HepG2 (cell line): ENCODE measurements at regions not wholly inside any gene's neighbourhood (a gene's known extent, or its start where the extent isn't known, plus 50 kb on each side); places are given as distances from the start of the nearest gene placed in this dataset.

Experiments used
- CENPX ChIP-seq: sonication (generic); formaldehyde crosslinking; IDR thresholded peaks from 2 replicates; pipeline ENCODE4 v1.9.0; 2021; ENCODE audit warnings: mild to moderate bottlenecking, missing genetic modification reagents, moderate library complexity
- CHD4 ChIP-seq: fragments of 200-600 bp; sonication (generic); IDR thresholded peaks from 2 replicates; pipeline ENCODE4 v1.7.0; 2017; ENCODE audit warnings: mild to moderate bottlenecking, low read length, borderline replicate concordance
- ELF4 ChIP-seq: sonication (generic); formaldehyde crosslinking; IDR thresholded peaks from 2 replicates; pipeline ENCODE4 v1.5.0; 2020; ENCODE audit warnings: missing genetic modification reagents, mild to moderate bottlenecking, moderate library complexity, borderline replicate concordance
- MAFK ChIP-seq, 2 experiments: IDR thresholded peaks in 1 of 2; conservative IDR thresholded peaks in 1 of 2; 2 replicates each; pipeline ENCODE4 v1.6.1; 2011; ENCODE audit warnings: improper control_type of control experiment in 2 of 2, low read length in 2 of 2
- MTF1 ChIP-seq: sonication (generic); formaldehyde crosslinking; IDR thresholded peaks from 2 replicates; pipeline ENCODE4 v1.5.0; 2020; ENCODE audit warnings: missing genetic modification reagents
- NFYC ChIP-seq: IDR thresholded peaks from 2 replicates; pipeline ENCODE4 v1.6.1; 2016; ENCODE audit warnings: missing genetic modification reagents, missing compliant biosample characterization
- REST ChIP-seq, 2 experiments: IDR thresholded peaks; 2 replicates each; pipeline ENCODE4 v1.6.1; 2011 to 2012; ENCODE audit warnings: low read length in 2 of 2, borderline replicate concordance in 1 of 2, low read depth in 1 of 2, mild to moderate bottlenecking in 1 of 2, moderate library complexity in 1 of 2
- SP140L ChIP-seq: sonication (generic); formaldehyde crosslinking; IDR thresholded peaks from 2 replicates; pipeline ENCODE4 v1.4.0; 2020; ENCODE audit warnings: missing genetic modification reagents, borderline replicate concordance
- STAT5B ChIP-seq: sonication (generic); formaldehyde crosslinking; IDR thresholded peaks from 2 replicates; pipeline ENCODE4 v1.4.0; 2020; ENCODE audit warnings: missing genetic modification reagents
- ZNF296 ChIP-seq: sonication (generic); formaldehyde crosslinking; conservative IDR thresholded peaks from 2 replicates; pipeline ENCODE4 v1.5.0; 2020; ENCODE audit warnings: mild to moderate bottlenecking, missing genetic modification reagents
- ZNF335 ChIP-seq: sonication (generic); formaldehyde crosslinking; IDR thresholded peaks from 2 replicates; pipeline ENCODE4 v1.4.0; 2020; ENCODE audit warnings: missing genetic modification reagents
- ZNF737 ChIP-seq: sonication (generic); formaldehyde crosslinking; IDR thresholded peaks from 2 replicates; pipeline ENCODE4 v1.5.0; 2020; ENCODE audit warnings: missing genetic modification reagents, mild to moderate bottlenecking, borderline replicate concordance
- ZNF768 ChIP-seq: sonication (generic); formaldehyde crosslinking; IDR thresholded peaks from 2 replicates; pipeline ENCODE4 v1.4.0; 2020; ENCODE audit warnings: missing genetic modification reagents
- ZSCAN29 ChIP-seq: sonication (generic); formaldehyde crosslinking; conservative IDR thresholded peaks from 2 replicates; pipeline ENCODE4 v1.4.0; 2020; ENCODE audit warnings: mild to moderate bottlenecking, missing genetic modification reagents

- no peak for TF ChIP-seq CHD4
- no peak for TF ChIP-seq ZNF296 (CRISPR knock-in tag)
- TF ChIP-seq REST (IDR thresholded peaks at IDR 0.05; ENCODE audit: borderline replicate concordance in 1 of 2, low read depth in 1 of 2, low read length in 2 of 2) = no peak
- TF ChIP-seq CENPX (CRISPR knock-in tag) = no peak
- TF ChIP-seq ZNF335 (CRISPR knock-in tag) = no peak
- no peak for TF ChIP-seq ZNF768 (CRISPR knock-in tag)
- TF ChIP-seq NFYC (CRISPR knock-in tag) = no peak
- TF ChIP-seq ZNF737 (CRISPR knock-in tag) = no peak
- TF ChIP-seq STAT5B = no peak
- no peak for TF ChIP-seq ZSCAN29
- TF ChIP-seq SP140L (CRISPR knock-in tag) = no peak
- TF ChIP-seq ELF4 (CRISPR knock-in tag) = no peak
- TF ChIP-seq MTF1 (CRISPR knock-in tag) = no peak
- no peak for TF ChIP-seq MAFK (conservative IDR thresholded peaks at IDR 0.05 in 1 of 2, IDR thresholded peaks at IDR 0.05 in 1 of 2; ENCODE audit: low read length in 2 of 2)
These were observed 142.5 kb upstream of the SLC24A2 start for GRCh38 chr9:19931098-19931890.
